ENCODE measurements at regions not wholly inside any gene's neighbourhood (a gene's known extent, or its start where the extent isn't known, plus 50 kb on each side); places are given as distances from the start of the nearest gene placed in this dataset.

DNA sequence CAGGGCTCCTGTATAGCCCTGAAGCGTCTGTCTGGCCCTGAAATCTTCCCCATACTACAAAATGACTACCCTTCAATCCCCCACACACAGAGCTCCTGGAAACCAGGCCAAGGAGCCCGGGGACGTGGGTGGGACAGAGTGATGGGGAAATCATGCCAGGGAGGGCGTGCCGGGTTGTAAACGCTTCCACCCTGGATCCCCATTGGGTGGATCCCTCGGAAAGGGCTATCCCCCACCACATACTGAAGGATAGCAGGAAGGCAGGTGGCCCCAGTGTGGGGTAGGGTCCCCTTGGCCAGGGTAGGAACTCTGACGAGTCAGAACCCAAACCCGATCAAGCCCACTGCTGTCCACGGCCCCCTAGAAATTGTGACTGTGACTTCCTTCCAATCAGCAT is 91.7 kb downstream of the INHBB start:
- no peaks in the 10 kb centered on the region for H3K9me3 ChIP-seq
- intact Hi-C loops (cut with DNase I), result no loop called here
- H3K4me1 ChIP-seq (replicated peaks), result peaks cover 5% of the 10 kb centered on the region
- H3K27ac ChIP-seq, result no peak overlapping the region
- 81% methylated on average over 10 of the region's 10 CpGs for WGBS
- H3K27me3 ChIP-seq (replicated peaks; ENCODE audit: insufficient read depth), result no peaks in the 10 kb centered on the region
- no peak for TF ChIP-seq POLR2A (IDR thresholded peaks at IDR 0.05)
- TF ChIP-seq CTCF (IDR thresholded peaks at IDR 0.05), result no peak
- TF ChIP-seq POLR2AphosphoS5 (IDR thresholded peaks at IDR 0.05), result no peak
- no peak overlapping the region for H3K4me3 ChIP-seq
- no peaks in the 10 kb centered on the region for H3K36me3 ChIP-seq
- DNase-seq (ENCODE audit: low spot score), result no peak

DNA sequence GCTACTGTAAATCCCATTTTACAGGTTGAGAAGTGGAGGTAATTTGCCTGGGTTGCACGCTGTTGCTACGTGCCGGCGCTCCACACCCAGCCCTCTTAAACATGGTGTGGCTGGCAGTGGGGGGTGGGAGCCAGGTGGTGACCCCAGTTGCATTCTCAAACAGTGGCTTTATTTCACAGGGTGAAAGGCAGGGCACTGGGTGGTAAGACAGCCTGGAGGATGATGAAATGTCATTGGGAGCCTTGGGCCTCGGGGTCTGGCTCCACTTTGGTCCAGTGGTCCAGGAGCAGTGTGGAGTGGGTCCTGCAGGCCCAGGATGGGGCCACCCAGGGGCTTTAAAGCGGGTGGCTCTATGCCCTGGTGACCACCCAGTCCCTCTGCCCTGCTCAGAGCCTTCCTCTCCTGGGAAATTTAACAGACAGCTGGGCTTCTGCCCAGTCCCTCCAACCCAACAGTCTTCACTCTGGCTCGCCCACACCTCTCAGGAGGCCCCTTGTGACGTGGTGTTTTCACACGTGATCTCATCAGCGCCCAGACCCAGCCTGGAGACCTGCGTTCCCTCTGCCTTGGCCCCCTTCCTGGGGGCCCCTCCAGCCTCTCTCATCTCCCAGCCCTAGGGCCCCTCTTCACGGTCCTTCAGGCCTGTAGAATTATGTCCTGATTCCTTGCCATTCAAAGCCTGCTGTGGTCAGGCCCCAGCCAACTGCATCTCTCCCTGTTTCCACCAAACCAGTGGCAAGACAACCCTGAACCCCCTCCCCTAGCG is 92.5 kb downstream of the INHBB start:
- TF ChIP-seq CTCF (IDR thresholded peaks at IDR 0.05), result no peak
- TF ChIP-seq POLR2A (IDR thresholded peaks at IDR 0.05), result no peak
- no peak for TF ChIP-seq POLR2AphosphoS5 (IDR thresholded peaks at IDR 0.05)
- DNase-seq (ENCODE audit: low spot score), result no peak
- H3K4me1 ChIP-seq (replicated peaks), result peaks cover 9% of the 10 kb centered on the region
- no peak overlapping the region for H3K4me3 ChIP-seq
- no peaks in the 10 kb centered on the region for H3K9me3 ChIP-seq
- no peak overlapping the region for H3K27ac ChIP-seq
- intact Hi-C loops (cut with DNase I), result no loop called here
- no peaks in the 10 kb centered on the region for H3K36me3 ChIP-seq
- H3K27me3 ChIP-seq (replicated peaks; ENCODE audit: insufficient read depth), result no peaks in the 10 kb centered on the region
- 92% methylated on average over 13 of the region's 13 CpGs for WGBS

- no peaks in the 10 kb centered on the region for H3K27me3 ChIP-seq (replicated peaks; ENCODE audit: insufficient read depth)
- intact Hi-C loops (cut with DNase I), result no loop called here
Observed at GRCh38 chr2:120439067-120439368, 93.1 kb downstream of the INHBB start.

GRCh38 chr2:120439637-120440384 is 93.9 kb downstream of the INHBB start:
- intact Hi-C loops (cut with DNase I), result no loop called here
- Histone ChIP-seq H3K4me1 (replicated peaks) (peaks cover 9% of the 10 kb centered on the region), H3K4me3 (no peak overlapping the region), H3K9me3 (no peaks in the 10 kb centered on the region), H3K27ac (no peak overlapping the region), H3K27me3 (replicated peaks; ENCODE audit: insufficient read depth) (no peaks in the 10 kb centered on the region), H3K36me3 (no peaks in the 10 kb centered on the region)
- TF ChIP-seq CTCF (IDR thresholded peaks at IDR 0.05), result no peak
- TF ChIP-seq POLR2A (IDR thresholded peaks at IDR 0.05), result no peak
- TF ChIP-seq POLR2AphosphoS5 (IDR thresholded peaks at IDR 0.05), result no peak
- DNase-seq (ENCODE audit: low spot score), result no peak
- WGBS, result 95% methylated on average over 19 of the region's 19 CpGs

More at GRCh38 chr2:120439067-120439368, 93.1 kb downstream of the INHBB start:
- TF ChIP-seq POLR2AphosphoS5 (IDR thresholded peaks at IDR 0.05) (no peak), POLR2A (IDR thresholded peaks at IDR 0.05) (no peak), CTCF (IDR thresholded peaks at IDR 0.05) (no peak)
- Histone ChIP-seq H3K4me3 (no peak overlapping the region), H3K9me3 (no peaks in the 10 kb centered on the region), H3K4me1 (replicated peaks) (peaks cover 9% of the 10 kb centered on the region), H3K36me3 (no peaks in the 10 kb centered on the region), H3K27ac (no peak overlapping the region)
- no peak for DNase-seq (ENCODE audit: low spot score)
